B cell (primary cell): ENCODE measurements at regions not wholly inside any gene's neighbourhood (a gene's known extent, or its start where the extent isn't known, plus 50 kb on each side); places are given as distances from the start of the nearest gene placed in this dataset.

Experiments used
- ATAC-seq: fragments of 200-7000 bp; cut with Tn5 transposase; one replicate; pipeline ENCODE4 v1.10.0; 2021; ENCODE audit warnings: low read depth, mild to moderate bottlenecking, moderate number of reproducible peaks, moderate library complexity
- CTCF ChIA-PET: fragments of 350-600 bp; sonication (Branson Sonifier 250); formaldehyde crosslinking; loops from one replicate; lab custom pipeline; 2021; ENCODE audit warnings: antibody characterized with exemption, inconsistent platforms; lab: Charles Lee
- POLR2A ChIA-PET: fragments of 350-600 bp; sonication (Branson Sonifier 250); formaldehyde crosslinking; loops from one replicate; lab custom pipeline; 2021; ENCODE audit warnings: antibody characterized with exemption; lab: Charles Lee
- DNase-seq: peaks from one replicate; pipeline ENCODE4 v3.0.0; 2013
- H2AFZ ChIP-seq: 2 replicates; pipeline ENCODE4 v1.6.1; 2012; ENCODE audit warnings: mild to moderate bottlenecking, low read depth, low read length; ENCODE audit not compliant: insufficient read depth, poor library complexity, severe bottlenecking
- H3K27ac ChIP-seq, 2 donors: 1 replicate in 1 of 2; 2 replicates in 1 of 2; pipeline ENCODE4 v1.5.1; 2012 to 2013; ENCODE audit warnings: low read length in 2 of 2, mild to moderate bottlenecking in 2 of 2, moderate library complexity in 1 of 2
- H3K27me3 ChIP-seq, 4 experiments: fragments of 200-600 bp in 1 of 4; sonication (generic) in 1 of 4; replicated peaks in 1 of 4; 1 replicate in 2 of 4; 2 replicates in 2 of 4; pipeline versions ENCODE4 v1.6.1 to v1.7.0; 2013 to 2016; ENCODE audit warnings: low read length in 3 of 4, mild to moderate bottlenecking in 2 of 4, mixed read lengths in 1 of 4, moderate library complexity in 1 of 4; ENCODE audit not compliant: insufficient read depth in 4 of 4, control insufficient read depth in 3 of 4; ENCODE audit errors: control extremely low read depth in 1 of 4
- H3K36me3 ChIP-seq, 2 experiments: replicated peaks in 1 of 2; 1 replicate in 1 of 2; 2 replicates in 1 of 2; pipeline versions ENCODE4 v1.6.1 to v1.7.1; 2013; ENCODE audit warnings: low read length in 1 of 2; ENCODE audit not compliant: insufficient read depth in 2 of 2, control insufficient read depth in 1 of 2; ENCODE audit errors: control extremely low read depth in 1 of 2, extremely low read depth in 1 of 2
- H3K4me1 ChIP-seq, 2 donors: fragments of 200-600 bp in 1 of 2; sonication (generic) in 1 of 2; 1 replicate in 1 of 2; 2 replicates in 1 of 2; pipeline versions ENCODE4 v1.5.1 to v1.6.1; 2013 to 2017; ENCODE audit warnings: low read length in 2 of 2; ENCODE audit not compliant: control insufficient read depth in 2 of 2, insufficient read depth in 2 of 2
- H3K4me2 ChIP-seq: replicated peaks from 2 replicates; pipeline ENCODE3; 2012; ENCODE audit warnings: mild to moderate bottlenecking, low read depth, low read length; ENCODE audit not compliant: poor library complexity, severe bottlenecking
- H3K4me3 ChIP-seq, 5 experiments: fragments of 200-600 bp in 1 of 5; sonication (generic) in 1 of 5; 1 replicate in 3 of 5; 2 replicates in 2 of 5; pipeline versions ENCODE4 v1.5.1 to v1.7.0; 2011 to 2016; ENCODE audit warnings: low read length in 4 of 5, mild to moderate bottlenecking in 4 of 5, low read depth in 2 of 5, control low read depth in 1 of 5, moderate library complexity in 1 of 5; ENCODE audit not compliant: insufficient read depth in 1 of 5; ENCODE audit errors: control extremely low read depth in 1 of 5, extremely low read depth in 1 of 5
- H3K79me2 ChIP-seq: fragments of 200-600 bp; sonication (generic); one replicate; pipeline ENCODE4 v1.6.0; 2016; ENCODE audit warnings: low read length; ENCODE audit not compliant: control insufficient read depth, insufficient read depth
- H3K9ac ChIP-seq: fragments of 200-600 bp; sonication (generic); 2 replicates; pipeline ENCODE4 v1.6.1; 2017; ENCODE audit warnings: mild to moderate bottlenecking, low read length, moderate library complexity
- H3K9me3 ChIP-seq, 3 donors: one replicate each; pipeline versions ENCODE4 v1.6.1 to v1.7.1; 2013; ENCODE audit warnings: low read length in 2 of 3; ENCODE audit not compliant: control insufficient read depth in 2 of 3, insufficient read depth in 1 of 3; ENCODE audit errors: control extremely low read depth in 1 of 3
- H4K20me1 ChIP-seq: 2 replicates; pipeline ENCODE4 v1.6.0; 2012; ENCODE audit warnings: mild to moderate bottlenecking, low read length; ENCODE audit not compliant: insufficient read depth, control insufficient read depth, poor library complexity, severe bottlenecking
- H3K27ac Mint-ChIP-seq: one replicate; pipeline ENCODE4 v1.8.0; 2021; ENCODE audit warnings: mixed read lengths
- H3K27me3 Mint-ChIP-seq: one replicate; pipeline ENCODE4 v1.8.0; 2021; ENCODE audit warnings: mixed read lengths
- H3K4me1 Mint-ChIP-seq: one replicate; pipeline ENCODE4 v1.8.0; 2021; ENCODE audit warnings: mixed read lengths
- H3K4me3 Mint-ChIP-seq: one replicate; pipeline ENCODE4 v1.8.0; 2021; ENCODE audit warnings: mixed read lengths
- H3K9me3 Mint-ChIP-seq: one replicate; pipeline ENCODE4 v1.8.0; 2022; ENCODE audit warnings: mixed read lengths; ENCODE audit not compliant: insufficient read depth
- EZH2 ChIP-seq: IDR thresholded peaks from 2 replicates; pipeline ENCODE4 v1.6.1; 2012; ENCODE audit warnings: borderline replicate concordance, low read depth, mild to moderate bottlenecking, moderate library complexity, low read length; ENCODE audit not compliant: insufficient read depth, poor library complexity, severe bottlenecking
- WGBS: methylation state at CpG from one replicate; pipeline ENCODE4 v1.1.5; 2013; ENCODE audit warnings: missing lambda C conversion rate; ENCODE audit not compliant: insufficient coverage; 5-methylcytosine and 5-hydroxymethylcytosine counted together
- intact Hi-C: fragments of 100-400 bp; cut with micrococcal nuclease; formaldehyde crosslinking; loops from one replicate; pipeline ENCODE4 v1.10.0; 2022
- TF ChIP-seq, protein P1 (sequence below): fragments of 200-600 bp; IDR thresholded peaks from one replicate; pipeline ENCODE4 v1.8.0; 2022; ENCODE audit warnings: antibody characterized with exemption, mild to moderate bottlenecking

DNA sequence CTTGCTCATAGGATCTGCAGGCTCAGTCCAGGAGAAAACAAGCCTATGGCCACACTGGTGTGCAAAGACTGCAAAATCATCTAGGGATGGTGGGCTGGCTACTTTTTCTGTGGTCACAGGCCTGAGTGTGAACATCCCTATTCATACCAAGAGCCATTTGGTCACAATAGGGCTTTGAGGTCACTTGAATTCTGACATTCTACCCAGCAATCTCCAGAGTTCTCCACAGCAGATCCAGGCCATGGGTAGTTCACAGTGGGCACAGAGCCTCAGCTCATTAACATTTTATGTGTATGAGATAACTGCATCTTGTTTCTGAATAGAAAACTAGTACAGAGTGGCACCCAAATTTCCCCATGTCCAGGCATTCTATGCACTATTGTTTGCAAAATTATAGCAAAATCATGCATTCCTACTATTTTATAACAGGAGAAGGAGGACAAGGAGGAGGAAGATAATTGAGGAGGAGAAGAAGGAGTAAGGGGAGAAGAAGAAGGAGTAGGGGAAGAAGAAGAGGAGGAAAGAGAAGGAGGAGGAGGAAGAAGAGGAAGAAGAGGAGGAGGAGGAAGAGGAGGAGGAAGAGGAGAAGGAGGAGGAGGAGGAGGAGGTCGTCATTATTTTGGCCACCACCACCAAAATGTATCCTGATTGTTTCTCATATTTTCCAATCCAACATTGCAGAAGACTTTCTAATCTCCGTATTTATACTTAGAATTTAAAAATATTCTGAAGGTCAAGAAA is 129.0 kb downstream of the SEMA6D start:
- ATAC-seq, result no peak
- DNase-seq, result no peak
- Histone ChIP-seq H3K79me2 (no peaks in the 10 kb centered on the region), H3K27me3 (no peaks in the 10 kb centered on the region), H3K4me2 (no peak overlapping the region), H3K4me3 (no peak overlapping the region), H3K27ac (no peak overlapping the region), H3K9ac (no peak overlapping the region), H3K4me1 (no peaks in the 10 kb centered on the region), H3K9me3 (no peaks in the 10 kb centered on the region), H2AFZ (no peak overlapping the region), H3K36me3 (no peaks in the 10 kb centered on the region), H4K20me1 (no peaks in the 10 kb centered on the region)
- no peak for TF ChIP-seq EZH2
- TF ChIP-seq, protein P1, sequence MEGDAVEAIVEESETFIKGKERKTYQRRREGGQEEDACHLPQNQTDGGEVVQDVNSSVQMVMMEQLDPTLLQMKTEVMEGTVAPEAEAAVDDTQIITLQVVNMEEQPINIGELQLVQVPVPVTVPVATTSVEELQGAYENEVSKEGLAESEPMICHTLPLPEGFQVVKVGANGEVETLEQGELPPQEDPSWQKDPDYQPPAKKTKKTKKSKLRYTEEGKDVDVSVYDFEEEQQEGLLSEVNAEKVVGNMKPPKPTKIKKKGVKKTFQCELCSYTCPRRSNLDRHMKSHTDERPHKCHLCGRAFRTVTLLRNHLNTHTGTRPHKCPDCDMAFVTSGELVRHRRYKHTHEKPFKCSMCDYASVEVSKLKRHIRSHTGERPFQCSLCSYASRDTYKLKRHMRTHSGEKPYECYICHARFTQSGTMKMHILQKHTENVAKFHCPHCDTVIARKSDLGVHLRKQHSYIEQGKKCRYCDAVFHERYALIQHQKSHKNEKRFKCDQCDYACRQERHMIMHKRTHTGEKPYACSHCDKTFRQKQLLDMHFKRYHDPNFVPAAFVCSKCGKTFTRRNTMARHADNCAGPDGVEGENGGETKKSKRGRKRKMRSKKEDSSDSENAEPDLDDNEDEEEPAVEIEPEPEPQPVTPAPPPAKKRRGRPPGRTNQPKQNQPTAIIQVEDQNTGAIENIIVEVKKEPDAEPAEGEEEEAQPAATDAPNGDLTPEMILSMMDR, result no peak
- Mint-ChIP-seq H3K27ac (no peak overlapping the region), H3K4me3 (no peak overlapping the region), H3K4me1 (peaks cover 3% of the 10 kb centered on the region), H3K9me3 (no peaks in the 10 kb centered on the region), H3K27me3 (no peaks in the 10 kb centered on the region)
- POLR2A ChIA-PET, result no interaction called here
- WGBS, result no CpG with 5 or more reads among the region's 2 CpGs
- CTCF ChIA-PET, result no interaction called here
- intact Hi-C loops, result no loop called here

DNA sequence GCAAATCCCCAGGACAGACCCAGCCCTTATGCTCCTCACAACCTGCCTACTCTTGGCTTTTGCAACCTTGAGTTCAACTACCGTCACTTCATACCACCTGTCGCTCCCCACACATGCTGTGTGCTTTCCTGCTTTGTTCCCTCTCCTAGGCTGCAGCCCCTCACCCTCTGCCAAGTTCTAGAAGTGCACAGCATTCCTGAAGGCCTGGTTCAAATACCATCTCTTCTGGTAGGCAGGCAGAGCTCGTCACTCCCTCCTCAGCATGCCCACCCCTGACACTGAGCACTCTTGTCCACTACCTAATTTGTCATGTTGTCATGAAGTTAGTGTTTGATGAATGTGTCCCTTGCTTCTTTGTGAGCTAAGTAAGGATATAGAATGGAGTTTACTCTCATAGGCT is 129.6 kb downstream of the SEMA6D start:
- no peak overlapping the region for H3K4me3 Mint-ChIP-seq
- H3K27me3 ChIP-seq, result no peaks in the 10 kb centered on the region
- TF ChIP-seq EZH2, result no peak
- TF ChIP-seq, protein P1, result no peak
- no peak overlapping the region for H3K27ac ChIP-seq
- H3K4me1 Mint-ChIP-seq, result no peaks in the 10 kb centered on the region
- POLR2A ChIA-PET, result no interaction called here
- no peak overlapping the region for H3K4me3 ChIP-seq
- WGBS, result 89% methylated on average over 2 of the region's 3 CpGs
- no peaks in the 10 kb centered on the region for H3K79me2 ChIP-seq
- no peaks in the 10 kb centered on the region for H3K27me3 Mint-ChIP-seq
- ATAC-seq (no peak), DNase-seq (no peak)
- no peak overlapping the region for H2AFZ ChIP-seq
- no peak overlapping the region for H3K4me2 ChIP-seq
- H3K4me1 ChIP-seq, result no peaks in the 10 kb centered on the region
- CTCF ChIA-PET, result no interaction called here
- H3K9ac ChIP-seq, result no peak overlapping the region
- no peaks in the 10 kb centered on the region for H3K36me3 ChIP-seq
- no peaks in the 10 kb centered on the region for H3K9me3 ChIP-seq
- no peaks in the 10 kb centered on the region for H4K20me1 ChIP-seq
- H3K27ac Mint-ChIP-seq, result no peak overlapping the region
- no peaks in the 10 kb centered on the region for H3K9me3 Mint-ChIP-seq
- intact Hi-C loops, result no loop called here
